Esophagus (tissue), 2 donors: ENCODE measurements at regions not wholly inside any gene's neighbourhood (a gene's known extent, or its start where the extent isn't known, plus 50 kb on each side); places are given as distances from the start of the nearest gene placed in this dataset.

Source experiments
- H3K27ac ChIP-seq, 2 donors: one replicate each; pipeline ENCODE4 v1.5.1; 2013; ENCODE audit warnings: low read depth in 2 of 2, mild to moderate bottlenecking in 2 of 2, inconsistent platforms in 1 of 2, low read length in 1 of 2, moderate library complexity in 1 of 2
- H3K27me3 ChIP-seq, 2 donors: one replicate each; pipeline ENCODE4 v1.6.1; 2013; ENCODE audit warnings: low read length in 2 of 2, control low read depth in 1 of 2, mild to moderate bottlenecking in 1 of 2; ENCODE audit not compliant: insufficient read depth in 2 of 2, control insufficient read depth in 1 of 2
- H3K36me3 ChIP-seq, 2 donors: one replicate each; pipeline ENCODE4 v1.6.1; 2013; ENCODE audit warnings: low read length in 1 of 2; ENCODE audit not compliant: control insufficient read depth in 2 of 2, insufficient read depth in 2 of 2
- H3K4me1 ChIP-seq, 2 donors: one replicate each; pipeline ENCODE4 v1.6.1; 2013; ENCODE audit warnings: low read length in 1 of 2; ENCODE audit not compliant: control insufficient read depth in 2 of 2, insufficient read depth in 2 of 2
- H3K4me3 ChIP-seq, 2 donors: one replicate each; pipeline ENCODE4 v1.5.1; 2013; ENCODE audit warnings: low read length in 2 of 2, mild to moderate bottlenecking in 2 of 2, low read depth in 1 of 2, moderate library complexity in 1 of 2
- H3K9me3 ChIP-seq, 2 donors: one replicate each; pipeline ENCODE4 v1.6.1; 2013; ENCODE audit warnings: mild to moderate bottlenecking in 2 of 2, low read depth in 1 of 2, low read length in 1 of 2, moderate library complexity in 1 of 2; ENCODE audit not compliant: control insufficient read depth in 2 of 2, insufficient read depth in 1 of 2
- WGBS, 2 donors: extraction: QIAGEN DNeasy Blood & Tissue Kit; methylation state at CpG; one replicate each; pipeline ENCODE4 v1.1.7; 2013; 5-methylcytosine and 5-hydroxymethylcytosine counted together
- donor health status: healthy with polysubstance abuse.
- donor health status: Bipolar disorder and iron deficiency.

- Histone ChIP-seq H3K9me3 (no peaks in the 10 kb centered on the region), H3K27me3 (no peaks in the 10 kb centered on the region), H3K4me1 (no peaks in the 10 kb centered on the region), H3K4me3 (no peak overlapping the region), H3K27ac (no peak overlapping the region), H3K36me3 (no peaks in the 10 kb centered on the region)
- 43 to 45% methylated on average over 3 of the region's 3 CpGs for WGBS, 2 donors
Observed at GRCh38 chr6:21707524-21708319, 114.2 kb downstream of the SOX4 start.

GRCh38 chr6:21708320-21708580, 114.7 kb downstream of the SOX4 start:
- Histone ChIP-seq H3K27me3 (no peaks in the 10 kb centered on the region), H3K27ac (no peak overlapping the region), H3K4me1 (no peaks in the 10 kb centered on the region), H3K4me3 (no peak overlapping the region), H3K36me3 (no peaks in the 10 kb centered on the region), H3K9me3 (no peaks in the 10 kb centered on the region)

- Histone ChIP-seq H3K4me1 (no peaks in the 10 kb centered on the region), H3K4me3 (no peak overlapping the region), H3K27me3 (no peaks in the 10 kb centered on the region), H3K27ac (no peak overlapping the region), H3K36me3 (no peaks in the 10 kb centered on the region), H3K9me3 (no peaks in the 10 kb centered on the region)
- WGBS, 2 donors = 52 to 72% methylated on average over 1 of the region's 1 CpG
Observed at GRCh38 chr6:21710216-21710615, 116.7 kb downstream of the SOX4 start.

- Histone ChIP-seq H3K27ac (no peak overlapping the region), H3K27me3 (no peaks in the 10 kb centered on the region), H3K4me3 (no peak overlapping the region), H3K9me3 (no peaks in the 10 kb centered on the region), H3K4me1 (no peaks in the 10 kb centered on the region), H3K36me3 (no peaks in the 10 kb centered on the region)
- 58 to 81% methylated on average over 7 of the region's 7 CpGs for WGBS, 2 donors
Observed at GRCh38 chr6:21710908-21711627, 117.5 kb downstream of the SOX4 start.

GRCh38 chr6:21712213-21712612, 118.7 kb downstream of the SOX4 start:
- Histone ChIP-seq H3K27ac (no peak overlapping the region), H3K4me3 (no peak overlapping the region), H3K36me3 (no peaks in the 10 kb centered on the region), H3K4me1 (no peaks in the 10 kb centered on the region), H3K9me3 (no peaks in the 10 kb centered on the region), H3K27me3 (no peaks in the 10 kb centered on the region)
- 81 to 82% methylated on average over 4 of the region's 4 CpGs for WGBS, 2 donors

- no peak overlapping the region for H3K27ac ChIP-seq
- WGBS, 2 donors = 90 to 92% methylated on average over 2 of the region's 2 CpGs
- no peak overlapping the region for H3K4me3 ChIP-seq
- no peaks in the 10 kb centered on the region for H3K36me3 ChIP-seq
- no peaks in the 10 kb centered on the region for H3K27me3 ChIP-seq
- H3K9me3 ChIP-seq = no peaks in the 10 kb centered on the region
- no peaks in the 10 kb centered on the region for H3K4me1 ChIP-seq
Observed at GRCh38 chr6:21713481-21713880, 119.9 kb downstream of the SOX4 start.

- WGBS, 2 donors = 84 to 89% methylated on average over 5 of the region's 5 CpGs
- Histone ChIP-seq H3K4me1 (no peaks in the 10 kb centered on the region), H3K27me3 (no peaks in the 10 kb centered on the region), H3K27ac (no peak overlapping the region), H3K36me3 (no peaks in the 10 kb centered on the region), H3K4me3 (no peak overlapping the region), H3K9me3 (no peaks in the 10 kb centered on the region)
Observed at GRCh38 chr6:21715180-21715579, 121.6 kb downstream of the SOX4 start.

GRCh38 chr6:21722510-21722909, 129.0 kb downstream of the SOX4 start:
- no peaks in the 10 kb centered on the region for H3K27me3 ChIP-seq
- no peaks in the 10 kb centered on the region for H3K36me3 ChIP-seq
- WGBS, 2 donors = 53 to 63% methylated on average over 12 of the region's 12 CpGs
- no peaks in the 10 kb centered on the region for H3K4me1 ChIP-seq
- H3K27ac ChIP-seq = no peak overlapping the region
- no peak overlapping the region for H3K4me3 ChIP-seq
- H3K9me3 ChIP-seq = no peaks in the 10 kb centered on the region

GRCh38 chr6:21726676-21727075, 133.1 kb downstream of the SOX4 start:
- 72 to 77% methylated on average over 7 of the region's 7 CpGs for WGBS, 2 donors
- no peak overlapping the region for H3K4me3 ChIP-seq
- no peaks in the 10 kb centered on the region for H3K36me3 ChIP-seq
- no peaks in the 10 kb centered on the region for H3K27me3 ChIP-seq
- no peak overlapping the region for H3K27ac ChIP-seq
- H3K4me1 ChIP-seq = no peaks in the 10 kb centered on the region
- no peaks in the 10 kb centered on the region for H3K9me3 ChIP-seq

GRCh38 chr6:21728141-21728540, 134.6 kb downstream of the SOX4 start:
- Histone ChIP-seq H3K27me3 (no peaks in the 10 kb centered on the region), H3K4me3 (no peak overlapping the region), H3K9me3 (no peaks in the 10 kb centered on the region), H3K36me3 (no peaks in the 10 kb centered on the region), H3K4me1 (no peaks in the 10 kb centered on the region), H3K27ac (no peak overlapping the region)
- WGBS, 2 donors = 92 to 96% methylated on average over 7 of the region's 7 CpGs
